SU-DHL-6 (cell line): ENCODE measurements at regions not wholly inside any gene's neighbourhood (a gene's known extent, or its start where the extent isn't known, plus 50 kb on each side); places are given as distances from the start of the nearest gene placed in this dataset.

Experiments
- EZH2phosphoT487 ChIP-seq: fragments of 200-600 bp; sonication (generic), shearing (Covaris generic); conservative IDR thresholded peaks from 2 replicates; pipeline ENCODE4 v1.6.1; 2018; ENCODE audit warnings: mild to moderate bottlenecking, antibody characterized with exemption, low read length, moderate library complexity, mixed read lengths
- TF ChIP-seq, protein P1 (sequence below): fragments of 200-600 bp; sonication (generic); IDR thresholded peaks from one replicate; pipeline ENCODE4 v1.5.1; 2017; ENCODE audit warnings: antibody characterized with exemption, mild to moderate bottlenecking, low read length, moderate library complexity; ENCODE audit not compliant: insufficient read depth, poor library complexity, severe bottlenecking

DNA sequence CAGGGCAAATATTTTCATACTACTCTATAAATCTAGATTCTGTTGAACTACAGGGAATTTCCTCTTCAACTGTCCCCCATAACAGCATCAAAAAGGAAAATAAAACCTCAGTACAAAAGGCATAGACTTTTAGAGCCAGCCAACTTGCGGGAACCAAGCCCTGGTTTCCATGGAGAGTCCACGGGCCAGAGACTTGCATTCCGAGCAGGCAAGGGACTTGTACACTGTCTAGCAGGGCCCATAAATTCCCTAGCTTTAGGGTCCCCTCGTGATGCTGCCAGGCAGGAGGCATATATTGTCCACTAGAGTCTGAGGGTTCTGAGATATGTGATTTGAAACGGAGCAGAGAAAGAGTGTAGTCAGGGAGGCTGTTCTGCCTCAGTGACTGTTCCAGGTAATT is 153.1 kb upstream of the SLC14A2 start:
- TF ChIP-seq, protein P1, sequence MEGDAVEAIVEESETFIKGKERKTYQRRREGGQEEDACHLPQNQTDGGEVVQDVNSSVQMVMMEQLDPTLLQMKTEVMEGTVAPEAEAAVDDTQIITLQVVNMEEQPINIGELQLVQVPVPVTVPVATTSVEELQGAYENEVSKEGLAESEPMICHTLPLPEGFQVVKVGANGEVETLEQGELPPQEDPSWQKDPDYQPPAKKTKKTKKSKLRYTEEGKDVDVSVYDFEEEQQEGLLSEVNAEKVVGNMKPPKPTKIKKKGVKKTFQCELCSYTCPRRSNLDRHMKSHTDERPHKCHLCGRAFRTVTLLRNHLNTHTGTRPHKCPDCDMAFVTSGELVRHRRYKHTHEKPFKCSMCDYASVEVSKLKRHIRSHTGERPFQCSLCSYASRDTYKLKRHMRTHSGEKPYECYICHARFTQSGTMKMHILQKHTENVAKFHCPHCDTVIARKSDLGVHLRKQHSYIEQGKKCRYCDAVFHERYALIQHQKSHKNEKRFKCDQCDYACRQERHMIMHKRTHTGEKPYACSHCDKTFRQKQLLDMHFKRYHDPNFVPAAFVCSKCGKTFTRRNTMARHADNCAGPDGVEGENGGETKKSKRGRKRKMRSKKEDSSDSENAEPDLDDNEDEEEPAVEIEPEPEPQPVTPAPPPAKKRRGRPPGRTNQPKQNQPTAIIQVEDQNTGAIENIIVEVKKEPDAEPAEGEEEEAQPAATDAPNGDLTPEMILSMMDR: no peak
- no peak for TF ChIP-seq EZH2phosphoT487
